Chondrocyte (in vitro differentiated cells): ENCODE measurements at regions not wholly inside any gene's neighbourhood (a gene's known extent, or its start where the extent isn't known, plus 50 kb on each side); places are given as distances from the start of the nearest gene placed in this dataset.
"Not testable (repeated sequence)": the region's sequence is repeated elsewhere in the genome, so short reads cannot be mapped to it uniquely, and the experiment has no call there.

Source experiments
- DNase-seq: peaks from one replicate; pipeline ENCODE4 v3.0.0; 2021; ENCODE audit warnings: mixed read lengths, low spot score
- H3K27ac Mint-ChIP-seq: one replicate; pipeline ENCODE4 v1.8.0; 2021; ENCODE audit warnings: mild to moderate bottlenecking, moderate library complexity, mixed read lengths; ENCODE audit not compliant: unreplicated experiment
- H3K27me3 Mint-ChIP-seq: 2 replicates; pipeline ENCODE4 v1.8.0; 2021; ENCODE audit warnings: low read depth, mixed read lengths
- H3K36me3 Mint-ChIP-seq: 2 replicates; pipeline ENCODE4 v1.8.0; 2021; ENCODE audit warnings: low read depth, mixed read lengths
- H3K4me1 Mint-ChIP-seq: 2 replicates; pipeline ENCODE4 v1.8.0; 2021; ENCODE audit warnings: low read depth, mild to moderate bottlenecking, mixed read lengths
- H3K4me3 Mint-ChIP-seq: one replicate; pipeline ENCODE4 v1.8.0; 2021; ENCODE audit warnings: mild to moderate bottlenecking, moderate library complexity, mixed read lengths; ENCODE audit not compliant: unreplicated experiment
- H3K9me3 Mint-ChIP-seq: 2 replicates; pipeline ENCODE4 v1.8.0; 2021; ENCODE audit warnings: low read depth, mixed read lengths
- CTCF ChIP-seq: fragments of 200-600 bp; sonication (generic); IDR thresholded peaks from 2 replicates; pipeline ENCODE4 v1.5.0; 2021; ENCODE audit warnings: antibody characterized with exemption, mild to moderate bottlenecking, moderate library complexity

- Mint-ChIP-seq H3K4me1 (no peaks in the 10 kb centered on the region), H3K27me3 (no peaks in the 10 kb centered on the region), H3K9me3 (no peaks in the 10 kb centered on the region), H3K4me3 (no peak overlapping the region), H3K36me3 (no peaks in the 10 kb centered on the region), H3K27ac (no peak overlapping the region)
- no peak for DNase-seq
- TF ChIP-seq CTCF, result no peak
Observed at GRCh38 chrY:11069271-11069670, 1541.6 kb downstream of the TSPY10 start.

GRCh38 chrY:11070250-11071113, 1542.8 kb downstream of the TSPY10 start:
- TF ChIP-seq CTCF, result no peak
- no peak for DNase-seq
- H3K36me3 Mint-ChIP-seq, result no peaks in the 10 kb centered on the region
- no peaks in the 10 kb centered on the region for H3K9me3 Mint-ChIP-seq
- H3K27me3 Mint-ChIP-seq, result no peaks in the 10 kb centered on the region
- H3K27ac Mint-ChIP-seq, result no peak overlapping the region
- no peaks in the 10 kb centered on the region for H3K4me1 Mint-ChIP-seq
- no peak overlapping the region for H3K4me3 Mint-ChIP-seq

- not testable (repeated sequence) for H3K36me3 Mint-ChIP-seq, H3K4me3 Mint-ChIP-seq, H3K27me3 Mint-ChIP-seq, H3K27ac Mint-ChIP-seq, DNase-seq, H3K9me3 Mint-ChIP-seq, H3K4me1 Mint-ChIP-seq
Observed at GRCh38 chrY:11085801-11086200, 1558.1 kb downstream of the TSPY10 start.

- H3K4me1 Mint-ChIP-seq, DNase-seq, H3K9me3 Mint-ChIP-seq, H3K27ac Mint-ChIP-seq, H3K36me3 Mint-ChIP-seq, H3K27me3 Mint-ChIP-seq, H3K4me3 Mint-ChIP-seq: not testable (repeated sequence)
Observed at GRCh38 chrY:11097498-11097897, 1569.8 kb downstream of the TSPY10 start.

- DNase-seq, H3K27me3 Mint-ChIP-seq, H3K4me1 Mint-ChIP-seq, H3K9me3 Mint-ChIP-seq, H3K36me3 Mint-ChIP-seq, H3K4me3 Mint-ChIP-seq, H3K27ac Mint-ChIP-seq: not testable (repeated sequence)
Observed at GRCh38 chrY:11098419-11098818, 1570.7 kb downstream of the TSPY10 start.

GRCh38 chrY:11099004-11099403, 1571.3 kb downstream of the TSPY10 start:
- H3K4me1 Mint-ChIP-seq, result no peaks in the 10 kb centered on the region
- DNase-seq, result no peak
- no peaks in the 10 kb centered on the region for H3K36me3 Mint-ChIP-seq
- no peak for TF ChIP-seq CTCF
- no peak overlapping the region for H3K4me3 Mint-ChIP-seq
- H3K9me3 Mint-ChIP-seq, result no peaks in the 10 kb centered on the region
- H3K27ac Mint-ChIP-seq, result no peak overlapping the region
- no peaks in the 10 kb centered on the region for H3K27me3 Mint-ChIP-seq

- not testable (repeated sequence) for H3K36me3 Mint-ChIP-seq, H3K27me3 Mint-ChIP-seq, H3K4me1 Mint-ChIP-seq, H3K9me3 Mint-ChIP-seq, H3K27ac Mint-ChIP-seq, H3K4me3 Mint-ChIP-seq, DNase-seq
Observed at GRCh38 chrY:11100472-11100871, 1572.8 kb downstream of the TSPY10 start.

GRCh38 chrY:11102987-11103386, 1575.3 kb downstream of the TSPY10 start:
- DNase-seq, H3K27me3 Mint-ChIP-seq, H3K27ac Mint-ChIP-seq, H3K4me1 Mint-ChIP-seq, H3K4me3 Mint-ChIP-seq, H3K36me3 Mint-ChIP-seq, H3K9me3 Mint-ChIP-seq: not testable (repeated sequence)

GRCh38 chrY:11107127-11107918, 1579.6 kb downstream of the TSPY10 start:
- H3K4me3 Mint-ChIP-seq, H3K27me3 Mint-ChIP-seq, H3K36me3 Mint-ChIP-seq, H3K9me3 Mint-ChIP-seq, H3K4me1 Mint-ChIP-seq, H3K27ac Mint-ChIP-seq: not testable (repeated sequence)
- DNase-seq, result peak; percentile 94

GRCh38 chrY:11151724-11152123, 1549.3 kb upstream of the USP9Y start:
- H3K9me3 Mint-ChIP-seq, H3K36me3 Mint-ChIP-seq, H3K4me1 Mint-ChIP-seq, H3K4me3 Mint-ChIP-seq, H3K27me3 Mint-ChIP-seq, DNase-seq, H3K27ac Mint-ChIP-seq: not testable (repeated sequence)
